ENCODE measurements at regions not wholly inside any gene's neighbourhood (a gene's known extent, or its start where the extent isn't known, plus 50 kb on each side); places are given as distances from the start of the nearest gene placed in this dataset.
A peak's percentile ranks its signal among the peaks of the same experiment; 100 is the strongest.
"Not testable (repeated sequence)": the region's sequence is repeated elsewhere in the genome, so short reads cannot be mapped to it uniquely, and the experiment has no call there.

- Histone ChIP-seq H3K79me2 (ENCODE audit: insufficient read depth, low read length) (no peaks in the 10 kb centered on the region), H3K56ac (ENCODE audit: insufficient read length, low read depth, low read length) (no peak overlapping the region), H2BK5ac (ENCODE audit: insufficient read length, low read length) (no peak overlapping the region), H2BK12ac (ENCODE audit: insufficient read length, low read depth, low read length) (no peak overlapping the region), H2BK15ac (ENCODE audit: low read depth, low read length) (no peak overlapping the region), H4K91ac (ENCODE audit: insufficient read length, low read depth, low read length) (no peak overlapping the region), H3K4me1 (ENCODE audit: insufficient read depth, low read length) (no peaks in the 10 kb centered on the region), H3K9me3 (ENCODE audit: control insufficient read depth, low read depth, low read length) (no peaks in the 10 kb centered on the region), H3K9ac (ENCODE audit: extremely low read depth, insufficient read length, low read length) (no peak overlapping the region), H4K5ac (ENCODE audit: insufficient read length, low read depth, low read length) (no peak overlapping the region), H2BK20ac (ENCODE audit: low read depth, low read length, poor library complexity, severe bottlenecking) (no peak overlapping the region), H3K4me2 (ENCODE audit: insufficient read depth, insufficient read length, low read length) (no peak overlapping the region), H2AK5ac (ENCODE audit: insufficient read length, low read length) (no peak overlapping the region), H4K8ac (replicated peaks; ENCODE audit: insufficient read length, low read depth, low read length) (no peak overlapping the region), H4K20me1 (ENCODE audit: control insufficient read depth, insufficient read depth, insufficient read length) (no peaks in the 10 kb centered on the region), H3K27me3 (ENCODE audit: insufficient read depth, low read length) (no peaks in the 10 kb centered on the region), H2AFZ (ENCODE audit: low read length) (no peak overlapping the region), H3K14ac (ENCODE audit: insufficient read depth, low read length) (no peak overlapping the region), H3T11ph (ENCODE audit: low read length) (no peak overlapping the region), H2BK120ac (ENCODE audit: low read depth, low read length, poor library complexity, severe bottlenecking) (no peak overlapping the region), H3K23me2 (ENCODE audit: insufficient read length, low read depth, low read length, poor library complexity, severe bottlenecking) (no peaks in the 10 kb centered on the region), H3K79me1 (ENCODE audit: insufficient read depth, low read depth, low read length, poor library complexity, severe bottlenecking) (no peaks in the 10 kb centered on the region), H3K27ac (ENCODE audit: insufficient read length, low read depth, low read length) (no peak overlapping the region), H3K4ac (ENCODE audit: low read depth, low read length) (no peak overlapping the region), H3K18ac (ENCODE audit: insufficient read length, low read depth, low read length) (no peak overlapping the region), H3K23ac (ENCODE audit: insufficient read length, low read depth, low read length) (no peak overlapping the region)
- no peak for DNase-seq
- no CpG with 5 or more reads among the region's 1 CpG for WGBS (ENCODE audit: extremely low coverage, insufficient read length, low lambda C conversion rate)
- no peaks in the 10 kb centered on the region for H3K27me3 Mint-ChIP-seq (ENCODE audit: low read depth)
- peak overlapping the region in 1 of 3 experiments; percentile 48; a peak in 1 of 7 replicates for H3K27ac Mint-ChIP-seq
- no peaks in the 10 kb centered on the region for H3K36me3 Mint-ChIP-seq (ENCODE audit: insufficient read depth in 1 of 3, low read depth in 3 of 3)
- no peak overlapping the region for H3K4me3 Mint-ChIP-seq
- H3K4me1 Mint-ChIP-seq = 0 out of 4 replicates have a peak, but pooled peaks cover 0 to 2% of the 10 kb centered on the region in 2 experiments
- no peak for TF ChIP-seq CTCF (conservative IDR thresholded peaks at IDR 0.05)
- H3K9me3 Mint-ChIP-seq = no peaks in the 10 kb centered on the region
Observed at GRCh38 chr9:3646226-3646625, 120.4 kb upstream of the RFX3 start.

GRCh38 chr9:3642075-3642474, 116.3 kb upstream of the RFX3 start:
- H3K23me2 ChIP-seq (ENCODE audit: insufficient read length, low read depth, low read length, poor library complexity, severe bottlenecking); H2AFZ ChIP-seq (ENCODE audit: low read length); H3K18ac ChIP-seq (ENCODE audit: insufficient read length, low read depth, low read length); H3K27me3 Mint-ChIP-seq (ENCODE audit: low read depth); H3K27ac ChIP-seq (ENCODE audit: insufficient read length, low read depth, low read length); H3K56ac ChIP-seq (ENCODE audit: insufficient read length, low read depth, low read length); H4K20me1 ChIP-seq (ENCODE audit: control insufficient read depth, insufficient read depth, insufficient read length); H4K8ac ChIP-seq (replicated peaks; ENCODE audit: insufficient read length, low read depth, low read length); H3T11ph ChIP-seq (ENCODE audit: low read length); DNase-seq; H3K14ac ChIP-seq (ENCODE audit: insufficient read depth, low read length); H2AK5ac ChIP-seq (ENCODE audit: insufficient read length, low read length); H2BK120ac ChIP-seq (ENCODE audit: low read depth, low read length, poor library complexity, severe bottlenecking); H3K4me1 ChIP-seq (ENCODE audit: insufficient read depth, low read length); H3K4ac ChIP-seq (ENCODE audit: low read depth, low read length); H3K27ac Mint-ChIP-seq; H4K5ac ChIP-seq (ENCODE audit: insufficient read length, low read depth, low read length); H3K9me3 ChIP-seq (ENCODE audit: control insufficient read depth, low read depth, low read length); H3K4me2 ChIP-seq (ENCODE audit: insufficient read depth, insufficient read length, low read length); H3K79me1 ChIP-seq (ENCODE audit: insufficient read depth, low read depth, low read length, poor library complexity, severe bottlenecking); H3K27me3 ChIP-seq (ENCODE audit: insufficient read depth, low read length); H2BK12ac ChIP-seq (ENCODE audit: insufficient read length, low read depth, low read length); H3K36me3 Mint-ChIP-seq (ENCODE audit: insufficient read depth in 1 of 3, low read depth in 3 of 3); H3K9ac ChIP-seq (ENCODE audit: extremely low read depth, insufficient read length, low read length); H2BK5ac ChIP-seq (ENCODE audit: insufficient read length, low read length); H3K4me3 Mint-ChIP-seq; H3K23ac ChIP-seq (ENCODE audit: insufficient read length, low read depth, low read length); H3K79me2 ChIP-seq (ENCODE audit: insufficient read depth, low read length); H4K91ac ChIP-seq (ENCODE audit: insufficient read length, low read depth, low read length); H3K9me3 Mint-ChIP-seq; H3K4me1 Mint-ChIP-seq; H2BK15ac ChIP-seq (ENCODE audit: low read depth, low read length); H2BK20ac ChIP-seq (ENCODE audit: low read depth, low read length, poor library complexity, severe bottlenecking): not testable (repeated sequence)
- WGBS (ENCODE audit: extremely low coverage, insufficient read length, low lambda C conversion rate) = no CpG with 5 or more reads among the region's 6 CpGs

All from H9 (cell line).